BLaER1 treated with 17β-estradiol and CSF1 and Interleukin-3, amounts not matched to agents 10 nM and 100 nM (cell line): ENCODE measurements at regions not wholly inside any gene's neighbourhood (a gene's known extent, or its start where the extent isn't known, plus 50 kb on each side); places are given as distances from the start of the nearest gene placed in this dataset.
A peak's percentile ranks its signal among the peaks of the same experiment; 100 is the strongest.

Experiments used
- H3K27ac ChIP-seq, 11 experiments: shearing (Covaris generic); formaldehyde crosslinking; 2 replicates each; pipeline ENCODE4 v1.8.1; 2022
- H3K27me3 ChIP-seq, 11 experiments: shearing (Covaris generic); formaldehyde crosslinking; 2 replicates each; pipeline ENCODE4 v1.8.1; 2022
- H3K36me3 ChIP-seq, 11 experiments: shearing (Covaris generic); formaldehyde crosslinking; 2 replicates each; pipeline ENCODE4 v1.8.1; 2022
- H3K4me1 ChIP-seq, 10 experiments: shearing (Covaris generic); formaldehyde crosslinking; 2 replicates each; pipeline ENCODE4 v1.8.1; 2022
- H3K4me2 ChIP-seq, 11 experiments: shearing (Covaris generic); formaldehyde crosslinking; 2 replicates each; pipeline ENCODE4 v1.8.1; 2022
- H3K4me3 ChIP-seq, 10 experiments: shearing (Covaris generic); formaldehyde crosslinking; 2 replicates each; pipeline ENCODE4 v1.8.1; 2022
- H3K9ac ChIP-seq, 11 experiments: shearing (Covaris generic); formaldehyde crosslinking; 2 replicates each; pipeline ENCODE4 v1.8.1; 2022
- H3K9me3 ChIP-seq, 11 experiments: shearing (Covaris generic); formaldehyde crosslinking; replicated peaks in 1 of 11; 2 replicates each; pipeline ENCODE4 v1.8.1; 2022
- H4K20me1 ChIP-seq, 11 experiments: shearing (Covaris generic); formaldehyde crosslinking; 2 replicates each; pipeline ENCODE4 v1.8.1; 2022
- Cebpa-rat ChIP-seq, 11 experiments: shearing (Covaris generic); IDR thresholded peaks; 2 replicates each; pipeline ENCODE4 v1.8.1; 2022

DNA sequence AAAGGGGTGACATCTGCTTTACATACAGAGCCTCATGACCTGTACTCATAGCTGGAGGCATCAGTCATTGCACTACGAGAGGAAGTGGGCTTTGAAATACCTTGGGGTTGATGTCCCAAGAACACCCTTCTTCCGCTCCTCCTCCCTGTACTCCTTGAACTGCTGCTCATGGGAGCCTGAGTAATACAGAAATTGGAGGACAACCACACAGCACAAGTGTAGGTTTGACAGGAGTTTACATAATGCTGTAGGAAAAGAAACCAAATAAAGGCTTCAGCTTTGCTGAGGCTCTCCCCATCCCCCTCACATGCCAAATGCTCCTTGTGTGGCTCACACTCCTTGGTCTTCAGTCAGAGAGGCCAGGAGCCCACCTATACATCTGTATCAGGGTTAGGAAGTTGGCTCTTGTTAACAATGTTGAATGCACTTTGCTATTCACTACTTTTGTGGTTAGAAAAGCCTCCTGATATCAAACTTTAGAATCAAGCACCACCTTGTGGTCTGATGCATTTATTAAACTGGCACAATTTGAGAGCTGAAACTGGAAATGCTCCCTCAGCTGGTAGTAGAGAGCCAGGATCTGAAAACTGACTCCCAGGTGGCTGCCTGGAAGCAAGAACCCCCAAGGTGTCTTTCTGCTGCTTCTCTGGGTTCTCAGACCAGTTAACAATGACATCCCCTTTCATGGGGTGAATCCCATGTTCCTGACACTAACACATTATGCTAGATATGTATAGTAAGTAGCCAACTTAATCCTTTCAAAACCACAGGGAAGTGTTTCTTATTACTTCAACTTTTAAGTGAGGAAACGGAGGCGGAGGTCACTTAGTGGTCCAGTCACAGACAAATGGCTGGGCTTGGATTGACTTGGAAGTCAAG is 56.2 kb upstream of the EDN1 start:
- peak overlapping the region in 5 of 11 experiments; percentile 9 to 66 (median 36); a peak in 7 of 22 replicates for H3K4me2 ChIP-seq

DNA sequence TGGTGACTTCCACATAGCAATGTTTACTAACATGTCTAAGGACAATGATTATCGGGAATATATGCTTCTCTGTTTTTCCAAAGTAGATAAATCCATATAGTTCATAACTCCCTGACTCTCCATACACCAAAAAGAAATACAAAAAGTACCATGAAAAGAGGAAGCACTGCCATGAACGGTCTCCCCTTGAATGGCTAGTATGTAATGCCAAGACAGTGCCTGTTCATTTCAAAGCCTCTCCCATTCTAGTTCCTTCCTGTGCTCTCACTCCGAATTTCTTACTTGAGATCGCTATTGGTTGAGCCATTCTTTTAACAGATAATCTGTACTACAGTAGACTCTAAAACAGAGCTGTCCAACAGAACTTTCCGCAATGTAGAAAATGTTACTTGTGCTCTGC is 54.8 kb upstream of the EDN1 start:
- TF ChIP-seq Cebpa-rat (IDR thresholded peaks at IDR 0.05) = no peak
- H3K27ac ChIP-seq = peak overlapping the region in 1 of 11 experiments; percentile 4; a peak in 1 of 22 replicates
- no peak overlapping the region for H3K9ac ChIP-seq
- peak overlapping the region in 3 of 11 experiments; percentile 48 to 66 (median 52); a peak in 6 of 22 replicates for H3K4me2 ChIP-seq
- H3K27me3 ChIP-seq = no peaks in the 10 kb centered on the region
- no peak overlapping the region for H3K4me3 ChIP-seq
- peaks cover 0 to 43% (median 12%) of the 10 kb centered on the region in 10 experiments; a peak in 15 of 20 replicates for H3K4me1 ChIP-seq
- H3K36me3 ChIP-seq = no peaks in the 10 kb centered on the region
- H4K20me1 ChIP-seq = no peaks in the 10 kb centered on the region
- no peaks in the 10 kb centered on the region for H3K9me3 ChIP-seq

More for the DNA sequence above, 56.2 kb upstream of the EDN1 start:
- H3K4me1 ChIP-seq = peaks cover 0 to 42% (median 12%) of the 10 kb centered on the region in 10 experiments; a peak in 15 of 20 replicates
- H3K4me3 ChIP-seq = no peak overlapping the region
- H3K9me3 ChIP-seq = no peaks in the 10 kb centered on the region
- H3K9ac ChIP-seq = no peak overlapping the region
- H4K20me1 ChIP-seq = no peaks in the 10 kb centered on the region
- no peaks in the 10 kb centered on the region for H3K27me3 ChIP-seq
- TF ChIP-seq Cebpa-rat (IDR thresholded peaks at IDR 0.05) = no peak
- peak overlapping the region in 2 of 11 experiments; percentile 23 to 43; a peak in 2 of 22 replicates for H3K27ac ChIP-seq
- H3K36me3 ChIP-seq = no peaks in the 10 kb centered on the region

DNA sequence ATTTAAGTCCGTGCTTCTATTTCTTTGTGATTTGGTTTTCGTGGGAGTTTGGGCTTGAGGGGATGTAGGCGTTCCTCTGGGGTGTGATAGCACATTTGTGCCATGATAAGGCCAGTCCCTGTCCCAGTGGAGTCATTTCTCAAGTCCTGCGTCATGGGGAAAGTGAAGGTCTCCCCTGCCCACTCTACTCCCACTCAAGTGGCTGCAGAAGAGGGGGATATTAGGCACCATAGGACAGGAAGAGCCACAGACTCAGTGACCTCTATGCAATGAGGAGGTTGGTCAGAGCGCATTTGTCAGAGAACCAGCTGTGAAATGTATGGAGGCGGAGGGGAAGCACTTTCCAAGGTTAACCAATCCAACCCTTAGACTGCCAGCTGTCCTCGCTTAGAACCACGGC is 51.9 kb upstream of the EDN1 start:
- Histone ChIP-seq H3K27me3 (no peaks in the 10 kb centered on the region), H3K9me3 (0 out of 22 replicates have a peak, but pooled peaks cover 0 to 5% (median 0%) of the 10 kb centered on the region in 11 experiments), H4K20me1 (no peaks in the 10 kb centered on the region), H3K4me1 (peaks cover 0 to 59% (median 18%) of the 10 kb centered on the region in 10 experiments; a peak in 15 of 20 replicates), H3K4me3 (no peak overlapping the region), H3K36me3 (no peaks in the 10 kb centered on the region), H3K9ac (no peak overlapping the region), H3K4me2 (peak overlapping the region in 7 of 11 experiments; percentile 3 to 32 (median 15); a peak in 10 of 22 replicates), H3K27ac (no peak overlapping the region)
- no peak for TF ChIP-seq Cebpa-rat (IDR thresholded peaks at IDR 0.05)
